Cardiac muscle cell (in vitro differentiated cells and primary cell): ENCODE measurements at regions not wholly inside any gene's neighbourhood (a gene's known extent, or its start where the extent isn't known, plus 50 kb on each side); places are given as distances from the start of the nearest gene placed in this dataset.

Experiments
- DNase-seq, 2 donors: peaks; one replicate each; pipeline versions ENCODE4 v3.0.0 to v3.0.0-alpha.2; 2010 to 2017; ENCODE audit warnings: low read depth in 1 of 2, low spot score in 1 of 2
- H3K27ac ChIP-seq: fragments of 200-600 bp; sonication (generic); 2 replicates; pipeline ENCODE4 v1.5.1; 2016
- H3K27me3 ChIP-seq: fragments of 200-600 bp; sonication (generic); 2 replicates; pipeline ENCODE4 v1.6.0; 2016; ENCODE audit warnings: control low read depth
- H3K36me3 ChIP-seq: fragments of 200-600 bp; sonication (generic); 2 replicates; pipeline ENCODE4 v1.5.1; 2016; ENCODE audit warnings: control low read depth
- H3K4me1 ChIP-seq: fragments of 200-600 bp; sonication (generic); 2 replicates; pipeline ENCODE4 v1.8.1; 2017; ENCODE audit warnings: low read depth, mild to moderate bottlenecking, mixed run types
- H3K4me3 ChIP-seq: fragments of 200-600 bp; sonication (generic); 2 replicates; pipeline ENCODE4 v1.5.1; 2016; ENCODE audit warnings: mild to moderate bottlenecking
- H3K9me3 ChIP-seq: fragments of 200-600 bp; sonication (generic); 2 replicates; pipeline ENCODE4 v1.5.1; 2017; ENCODE audit warnings: low read depth, mild to moderate bottlenecking, control low read depth
- CTCF ChIP-seq: IDR thresholded peaks from 2 replicates; pipeline ENCODE4 v1.5.1; 2012; ENCODE audit warnings: low read depth, mild to moderate bottlenecking, low read length

GRCh38 chr1:90370686-90371447 lies 346.2 kb downstream of the BARHL2 start:
- no peaks in the 10 kb centered on the region for H3K36me3 ChIP-seq
- no peak for DNase-seq
- H3K27ac ChIP-seq: no peak overlapping the region
- TF ChIP-seq CTCF: no peak
- H3K4me1 ChIP-seq: no peaks in the 10 kb centered on the region
- H3K27me3 ChIP-seq: no peaks in the 10 kb centered on the region
- H3K4me3 ChIP-seq: no peak overlapping the region
- H3K9me3 ChIP-seq: no peaks in the 10 kb centered on the region

GRCh38 chr1:90362163-90362562 lies 354.9 kb downstream of the BARHL2 start:
- Histone ChIP-seq H3K4me1 (no peaks in the 10 kb centered on the region), H3K27ac (no peak overlapping the region), H3K36me3 (no peaks in the 10 kb centered on the region), H3K9me3 (no peaks in the 10 kb centered on the region), H3K4me3 (no peak overlapping the region), H3K27me3 (no peaks in the 10 kb centered on the region)
- DNase-seq: no peak
- TF ChIP-seq CTCF: no peak

DNA sequence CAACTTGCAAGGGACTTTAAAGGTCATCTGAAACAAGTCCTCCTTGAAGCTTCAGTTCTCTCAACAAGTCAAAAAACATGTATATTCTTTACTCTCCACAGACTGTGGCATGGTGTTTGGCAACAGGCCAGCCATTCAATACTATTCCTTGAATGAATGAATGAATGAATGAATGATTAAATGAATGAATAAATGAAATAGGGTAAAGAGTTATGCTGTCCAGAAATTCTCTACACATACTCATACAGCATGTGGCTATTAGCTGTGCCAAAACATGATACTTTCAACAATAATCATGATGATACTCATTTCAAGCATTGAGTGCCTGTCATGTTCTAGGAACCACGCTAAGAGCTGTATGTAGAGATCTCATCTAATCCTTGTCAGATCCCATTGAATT lies 356.1 kb downstream of the BARHL2 start:
- TF ChIP-seq CTCF: no peak
- H3K27me3 ChIP-seq: no peaks in the 10 kb centered on the region
- DNase-seq: no peak

GRCh38 chr1:90359994-90360393 lies 357.1 kb downstream of the BARHL2 start:
- no peak for TF ChIP-seq CTCF
- H3K27me3 ChIP-seq: no peaks in the 10 kb centered on the region

More for the DNA sequence above, 356.1 kb downstream of the BARHL2 start:
- Histone ChIP-seq H3K36me3 (no peaks in the 10 kb centered on the region), H3K27ac (no peak overlapping the region), H3K4me3 (no peak overlapping the region), H3K4me1 (no peaks in the 10 kb centered on the region), H3K9me3 (no peaks in the 10 kb centered on the region)

GRCh38 chr1:90358448-90358847 lies 358.7 kb downstream of the BARHL2 start:
- H3K9me3 ChIP-seq: no peaks in the 10 kb centered on the region
- no peak for TF ChIP-seq CTCF
- H3K4me1 ChIP-seq: no peaks in the 10 kb centered on the region
- H3K4me3 ChIP-seq: no peak overlapping the region
- DNase-seq: no peak
- no peaks in the 10 kb centered on the region for H3K36me3 ChIP-seq
- H3K27me3 ChIP-seq: no peaks in the 10 kb centered on the region
- H3K27ac ChIP-seq: no peak overlapping the region

More at GRCh38 chr1:90359994-90360393, 357.1 kb downstream of the BARHL2 start:
- H3K27ac ChIP-seq: no peak overlapping the region
- no peaks in the 10 kb centered on the region for H3K4me1 ChIP-seq
- no peak for DNase-seq
- no peaks in the 10 kb centered on the region for H3K9me3 ChIP-seq
- H3K4me3 ChIP-seq: no peak overlapping the region
- no peaks in the 10 kb centered on the region for H3K36me3 ChIP-seq
